H1 (cell line): ENCODE measurements at regions not wholly inside any gene's neighbourhood (a gene's known extent, or its start where the extent isn't known, plus 50 kb on each side); places are given as distances from the start of the nearest gene placed in this dataset.

ENCODE experiments used
- CTCF ChIA-PET: fragments of 300-600 bp; sonication (Branson Sonifier 250); formaldehyde crosslinking; loops from one replicate; lab custom pipeline; 2021; ENCODE audit not compliant: partially characterized antibody; lab: Charles Lee
- POLR2A ChIA-PET: fragments of 300-600 bp; sonication (Branson Sonifier 250); formaldehyde crosslinking; loops from one replicate; lab custom pipeline; 2021; ENCODE audit warnings: inconsistent platforms; ENCODE audit not compliant: partially characterized antibody; lab: Charles Lee
- DNase-seq, 2 experiments: peaks; one replicate each; pipeline versions ENCODE4 v3.0.0 to v3.0.0-alpha.2; 2010 to 2022; ENCODE audit warnings: low spot score in 2 of 2, low read depth in 1 of 2, mixed read lengths in 1 of 2
- FAIRE-seq: peaks from 2 replicates; lab custom pipeline; 2011; peaks lifted over from hg19 to GRCh38; lab: Jason Lieb, UNC
- H2AFZ ChIP-seq: 2 replicates; pipeline ENCODE4 v1.8.1; 2012; ENCODE audit warnings: low read length, inconsistent platforms
- H2AK5ac ChIP-seq: 2 replicates; pipeline ENCODE4 v1.6.1; 2013; ENCODE audit warnings: low read depth, low read length
- H2BK120ac ChIP-seq: replicated peaks from 2 replicates; pipeline ENCODE3; 2013; ENCODE audit warnings: low read depth, low read length, inconsistent platforms
- H2BK12ac ChIP-seq: 2 replicates; pipeline ENCODE4 v1.6.1; 2013; ENCODE audit warnings: low read depth, low read length
- H2BK15ac ChIP-seq: 2 replicates; pipeline ENCODE4 v1.6.1; 2013; ENCODE audit warnings: low read length
- H2BK20ac ChIP-seq: 2 replicates; pipeline ENCODE4 v1.6.1; 2013; ENCODE audit warnings: low read length
- H2BK5ac ChIP-seq: 2 replicates; pipeline ENCODE4 v1.6.1; 2013; ENCODE audit warnings: low read depth, low read length
- H3K14ac ChIP-seq: 2 replicates; pipeline ENCODE4 v1.6.1; 2013; ENCODE audit warnings: inconsistent platforms; ENCODE audit not compliant: insufficient read length
- H3K18ac ChIP-seq: 2 replicates; pipeline ENCODE4 v1.6.1; 2013; ENCODE audit warnings: low read length; ENCODE audit errors: extremely low read depth
- H3K23ac ChIP-seq: 2 replicates; pipeline ENCODE4 v1.6.1; 2013; ENCODE audit warnings: inconsistent platforms; ENCODE audit not compliant: insufficient read length
- H3K23me2 ChIP-seq: 2 replicates; pipeline ENCODE4 v1.6.1; 2013; ENCODE audit warnings: low read depth, low read length
- H3K27ac ChIP-seq: 2 replicates; pipeline ENCODE4 v1.6.1; 2011; ENCODE audit warnings: low read depth, low read length, inconsistent platforms
- H3K27me3 ChIP-seq, 4 experiments: replicated peaks in 1 of 4; 1 replicate in 1 of 4; 2 replicates in 3 of 4; pipeline versions ENCODE4 v1.6.1 to v1.8.1; 2011 to 2013; ENCODE audit warnings: low read length in 3 of 4, mild to moderate bottlenecking in 3 of 4, inconsistent platforms in 2 of 4, mixed read lengths in 2 of 4, moderate library complexity in 1 of 4; ENCODE audit not compliant: control insufficient read depth in 3 of 4, insufficient read depth in 3 of 4; ENCODE audit errors: extremely low read depth in 1 of 4
- H3K36me3 ChIP-seq, 4 experiments: 2 replicates each; pipeline versions ENCODE4 v1.6.1 to v1.8.1; 2011 to 2013; ENCODE audit warnings: mild to moderate bottlenecking in 4 of 4, low read length in 3 of 4, moderate library complexity in 2 of 4, control low read depth in 1 of 4, inconsistent platforms in 1 of 4; ENCODE audit not compliant: insufficient read depth in 4 of 4, control insufficient read depth in 2 of 4
- H3K4ac ChIP-seq: replicated peaks from 2 replicates; pipeline ENCODE3; 2013; ENCODE audit warnings: low read length, low read depth, mixed read lengths, inconsistent platforms; ENCODE audit not compliant: insufficient read length
- H3K4me1 ChIP-seq, 4 experiments: replicated peaks in 1 of 4; 1 replicate in 1 of 4; 2 replicates in 3 of 4; pipeline versions ENCODE4 v1.6.1 to v1.8.1; 2011 to 2013; ENCODE audit warnings: low read length in 3 of 4, inconsistent platforms in 2 of 4, mixed read lengths in 1 of 4; ENCODE audit not compliant: insufficient read depth in 4 of 4, control insufficient read depth in 3 of 4
- H3K4me2 ChIP-seq, 2 experiments: 2 replicates each; pipeline versions ENCODE4 v1.6.1 to v1.8.1; 2011 to 2013; ENCODE audit warnings: low read depth in 2 of 2, low read length in 2 of 2, control low read depth in 1 of 2, inconsistent platforms in 1 of 2, mild to moderate bottlenecking in 1 of 2; ENCODE audit not compliant: insufficient read depth in 1 of 2
- H3K4me3 ChIP-seq, 4 experiments: fragments of 200-600, 300-600 bp in 1 of 4; sonication (generic), shearing (Covaris generic), sonication (Bioruptor Twin) in 1 of 4; 2 replicates each; pipeline versions ENCODE4 v1.5.1 to v1.8.1; 2011 to 2016; ENCODE audit warnings: low read length in 4 of 4, low read depth in 3 of 4, control low read depth in 2 of 4, inconsistent platforms in 2 of 4, mild to moderate bottlenecking in 2 of 4, mixed read lengths in 1 of 4, moderate library complexity in 1 of 4; ENCODE audit not compliant: insufficient read depth in 2 of 4; ENCODE audit errors: extremely low read depth in 1 of 4
- H3K56ac ChIP-seq: replicated peaks from 2 replicates; pipeline ENCODE3; 2013; ENCODE audit warnings: low read depth, mild to moderate bottlenecking, mixed read lengths, low read length, inconsistent platforms; ENCODE audit not compliant: insufficient read length
- H3K79me1 ChIP-seq: 2 replicates; pipeline ENCODE4 v1.6.1; 2013; ENCODE audit warnings: low read depth, low read length, control low read depth
- H3K79me2 ChIP-seq, 2 experiments: 2 replicates each; pipeline versions ENCODE4 v1.6.1 to v1.8.1; 2012 to 2013; ENCODE audit warnings: low read length in 2 of 2, mild to moderate bottlenecking in 2 of 2, inconsistent platforms in 1 of 2; ENCODE audit not compliant: insufficient read depth in 2 of 2, control insufficient read depth in 1 of 2
- H3K9ac ChIP-seq, 4 experiments: replicated peaks in 1 of 4; 1 replicate in 1 of 4; 2 replicates in 3 of 4; pipeline versions ENCODE4 v1.6.1 to v1.8.1; 2011 to 2013; ENCODE audit warnings: low read depth in 3 of 4, low read length in 3 of 4, control low read depth in 2 of 4, mild to moderate bottlenecking in 2 of 4, moderate library complexity in 2 of 4, inconsistent platforms in 1 of 4; ENCODE audit errors: extremely low read depth in 1 of 4
- H3K9me3 ChIP-seq, 2 experiments: 2 replicates each; pipeline versions ENCODE4 v1.6.1 to v1.8.1; 2012 to 2013; ENCODE audit warnings: mild to moderate bottlenecking in 2 of 2, moderate library complexity in 2 of 2, control low read depth in 1 of 2, inconsistent platforms in 1 of 2, low read depth in 1 of 2, low read length in 1 of 2, mixed read lengths in 1 of 2; ENCODE audit not compliant: insufficient read depth in 2 of 2
- H4K20me1 ChIP-seq, 2 experiments: replicated peaks in 1 of 2; 2 replicates each; pipeline versions ENCODE3 to v1.8.1; 2011 to 2013; ENCODE audit warnings: inconsistent platforms in 2 of 2, low read length in 2 of 2, mild to moderate bottlenecking in 1 of 2; ENCODE audit not compliant: insufficient read depth in 2 of 2, control insufficient read depth in 1 of 2
- H4K5ac ChIP-seq: 2 replicates; pipeline ENCODE4 v1.6.1; 2013; ENCODE audit warnings: low read length, low read depth, mixed read lengths, inconsistent platforms; ENCODE audit not compliant: insufficient read length
- H4K8ac ChIP-seq: 2 replicates; pipeline ENCODE4 v1.8.0; 2013; ENCODE audit warnings: mild to moderate bottlenecking, moderate library complexity, low read length, inconsistent platforms; ENCODE audit not compliant: insufficient read depth; ENCODE audit errors: extremely low read depth
- H4K91ac ChIP-seq: replicated peaks from 2 replicates; pipeline ENCODE3; 2013; ENCODE audit warnings: low read length, mixed read lengths, inconsistent platforms; ENCODE audit not compliant: insufficient read length
- BACH1 ChIP-seq: IDR thresholded peaks from 2 replicates; pipeline ENCODE4 v1.6.1; 2012; ENCODE audit warnings: low read length, improper control_type of control experiment
- CBX5 ChIP-seq: fragments of 300-800, 300-1000 bp; sonication (generic); IDR thresholded peaks from 2 replicates; pipeline ENCODE4 v1.7.1; 2016; ENCODE audit warnings: antibody characterized with exemption, low read length, low read depth
- CBX8 ChIP-seq: fragments of 300-800, 300-1000 bp; sonication (generic); IDR thresholded peaks from 2 replicates; pipeline ENCODE4 v1.7.1; 2016; ENCODE audit warnings: low read depth, low read length, borderline replicate concordance
- CHD2 ChIP-seq: IDR thresholded peaks from 2 replicates; pipeline ENCODE4 v1.6.1; 2012; ENCODE audit warnings: low read length, improper control_type of control experiment
- CREB1 ChIP-seq: IDR thresholded peaks from 2 replicates; pipeline ENCODE4 v1.6.1; 2012; ENCODE audit warnings: inconsistent platforms
- EZH2 ChIP-seq: fragments of 200-600 bp; sonication (generic); IDR thresholded peaks from 2 replicates; pipeline ENCODE4 v1.7.1; 2012; ENCODE audit warnings: low read depth, mild to moderate bottlenecking, moderate library complexity, low read length, inconsistent platforms; ENCODE audit not compliant: severe bottlenecking
- HDAC2 ChIP-seq, 2 experiments: fragments of 300-600 bp in 1 of 2; sonication (generic) in 1 of 2; IDR thresholded peaks; 2 replicates each; pipeline ENCODE4 v1.6.1; 2011 to 2012; ENCODE audit warnings: low read depth in 2 of 2, low read length in 2 of 2, mild to moderate bottlenecking in 2 of 2, moderate library complexity in 2 of 2, borderline replicate concordance in 1 of 2, inconsistent platforms in 1 of 2
- KDM1A ChIP-seq: fragments of 200-600, 300-600 bp; sonication (generic); IDR thresholded peaks from 2 replicates; pipeline ENCODE4 v1.7.1; 2016; ENCODE audit warnings: mild to moderate bottlenecking, low read length, borderline replicate concordance
- KDM5A ChIP-seq: fragments of 200-600 bp; IDR thresholded peaks from 2 replicates; pipeline ENCODE4 v1.7.1; 2012; ENCODE audit warnings: mild to moderate bottlenecking, low read length, inconsistent platforms, mixed read lengths
- POLR2A ChIP-seq, 2 experiments: IDR thresholded peaks; 1 replicate in 1 of 2; 2 replicates in 1 of 2; pipeline ENCODE4 v1.6.1; 2011; ENCODE audit warnings: low read depth in 2 of 2, low read length in 2 of 2, mild to moderate bottlenecking in 2 of 2; ENCODE audit errors: control extremely low read depth in 1 of 2
- POU5F1 ChIP-seq: IDR thresholded peaks from 2 replicates; pipeline ENCODE4 v1.6.1; 2011; ENCODE audit warnings: low read depth, mild to moderate bottlenecking, low read length, moderate library complexity
- RAD21 ChIP-seq, 2 experiments: IDR thresholded peaks in 1 of 2; conservative IDR thresholded peaks in 1 of 2; 2 replicates each; pipeline ENCODE4 v1.6.1; 2011; ENCODE audit warnings: low read depth in 2 of 2, low read length in 2 of 2, improper control_type of control experiment in 1 of 2, inconsistent platforms in 1 of 2, mild to moderate bottlenecking in 1 of 2, moderate library complexity in 1 of 2
- RFX5 ChIP-seq: IDR thresholded peaks from 2 replicates; pipeline ENCODE4 v1.6.1; 2011; ENCODE audit warnings: low read depth, low read length, improper control_type of control experiment, borderline replicate concordance
- SRF ChIP-seq: IDR thresholded peaks from 2 replicates; pipeline ENCODE4 v1.6.1; 2011; ENCODE audit warnings: mild to moderate bottlenecking, low read depth, low read length, moderate library complexity
- TEAD4 ChIP-seq: IDR thresholded peaks from 2 replicates; pipeline ENCODE4 v1.6.1; 2012; ENCODE audit warnings: low read depth, low read length, inconsistent platforms, mixed read lengths
- WGBS, 2 experiments: shearing (Covaris generic) in 1 of 2; methylation state at CpG; one replicate each; pipeline versions ENCODE4 v1.1.6 to v1.1.7; 2013 to 2015; ENCODE audit warnings: low lambda C conversion rate in 2 of 2, mixed read lengths in 2 of 2, inconsistent platforms in 1 of 2, low coverage in 1 of 2, missing lambda C conversion rate in 1 of 2; ENCODE audit not compliant: insufficient replicate concordance in 2 of 2, insufficient coverage in 1 of 2, insufficient read length in 1 of 2; ENCODE audit errors: extremely low coverage in 1 of 2, missing lambda C conversion rate in 1 of 2; 5-methylcytosine and 5-hydroxymethylcytosine counted together
- TF ChIP-seq, protein P1 (sequence below): IDR thresholded peaks from 2 replicates; pipeline ENCODE4 v1.6.1; 2012; ENCODE audit warnings: inconsistent platforms

DNA sequence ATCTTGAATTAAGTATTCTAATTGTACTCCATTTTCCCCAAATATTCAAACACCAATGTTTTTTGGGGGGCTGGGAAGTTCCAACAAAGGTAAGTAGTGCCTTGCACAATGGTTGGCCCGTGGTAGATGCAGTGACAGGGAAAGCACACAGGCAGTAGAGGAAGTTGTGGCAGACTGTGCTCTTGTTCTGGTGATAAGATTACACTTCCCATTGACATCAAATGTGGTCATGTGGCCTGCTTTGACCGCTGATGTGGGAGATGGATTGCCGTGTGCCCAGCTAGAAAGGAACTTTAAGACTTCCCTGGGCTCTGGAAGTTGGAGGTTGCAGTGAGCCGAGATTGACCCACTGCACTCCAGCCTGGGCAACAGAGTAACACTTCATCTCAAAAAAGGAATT, 223.8 kb downstream of the VRK1 start:
- peak overlapping the region; percentile 36 for H4K91ac ChIP-seq
- H3K18ac ChIP-seq: no peak overlapping the region
- H4K8ac ChIP-seq: no peak overlapping the region
- H3K14ac ChIP-seq: no peak overlapping the region
- FAIRE-seq (no peak), DNase-seq (no peak)
- H4K5ac ChIP-seq: no peak overlapping the region
- H2AK5ac ChIP-seq: no peak overlapping the region
- no peak overlapping the region for H3K23ac ChIP-seq
- H3K79me2 ChIP-seq: no peaks in the 10 kb centered on the region
- no peaks in the 10 kb centered on the region for H3K79me1 ChIP-seq
- H2BK15ac ChIP-seq: no peak overlapping the region
- no peak overlapping the region for H2BK12ac ChIP-seq
- H3K4me3 ChIP-seq: no peak overlapping the region
- no peak overlapping the region for H2BK5ac ChIP-seq
- H3K23me2 ChIP-seq: no peaks in the 10 kb centered on the region
- H3K27ac ChIP-seq: no peak overlapping the region
- H3K4me1 ChIP-seq: peaks cover 5 to 25% (median 15%) of the 10 kb centered on the region in 4 experiments
- 94% methylated on average over 4 of the region's 4 CpGs; no CpG with 5 or more reads in 1 of the 2 experiments for WGBS, 2 experiments
- no peak overlapping the region for H2AFZ ChIP-seq
- H2BK120ac ChIP-seq: no peak overlapping the region
- 0 out of 2 replicates have a peak overlapping the region, but pooled peaks have one; percentile 48 for H2BK20ac ChIP-seq
- H3K9me3 ChIP-seq: no peaks in the 10 kb centered on the region
- no peak overlapping the region for H3K9ac ChIP-seq
- POLR2A ChIA-PET: no interaction called here
- H3K4ac ChIP-seq: no peak overlapping the region
- CTCF ChIA-PET: interaction anchor here (3.4 kb wide), 1 partner anchor 10 kb away, joined by 19 read pairs; no protein-coding TSS in a partner anchor
- no peaks in the 10 kb centered on the region for H3K36me3 ChIP-seq
- H4K20me1 ChIP-seq: no peaks in the 10 kb centered on the region
- H3K4me2 ChIP-seq: no peak overlapping the region
- no peaks in the 10 kb centered on the region for H3K27me3 ChIP-seq
- no peak overlapping the region for H3K56ac ChIP-seq
- TF ChIP-seq RFX5 (no peak), KDM1A (no peak), POU5F1 (no peak), RAD21 (IDR thresholded peaks at IDR 0.05 in 1 of 2, conservative IDR thresholded peaks at IDR 0.05 in 1 of 2; ENCODE audit: low read depth in 2 of 2, low read length in 2 of 2) (no peak), CBX8 (no peak), HDAC2 (IDR thresholded peaks at IDR 0.05; ENCODE audit: borderline replicate concordance in 1 of 2, low read depth in 2 of 2, low read length in 2 of 2) (no peak), CHD2 (no peak), EZH2 (no peak), TEAD4 (no peak), CREB1 (no peak), BACH1 (no peak), CBX5 (no peak), POLR2A (IDR thresholded peaks at IDR 0.05; ENCODE audit: control extremely low read depth in 1 of 2, low read depth in 2 of 2, low read length in 2 of 2) (no peak), SRF (no peak), KDM5A (no peak)
- TF ChIP-seq, protein P1, sequence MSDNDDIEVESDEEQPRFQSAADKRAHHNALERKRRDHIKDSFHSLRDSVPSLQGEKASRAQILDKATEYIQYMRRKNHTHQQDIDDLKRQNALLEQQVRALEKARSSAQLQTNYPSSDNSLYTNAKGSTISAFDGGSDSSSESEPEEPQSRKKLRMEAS: no peak
